SK-N-SH (cell line): ENCODE measurements at regions not wholly inside any gene's neighbourhood (a gene's known extent, or its start where the extent isn't known, plus 50 kb on each side); places are given as distances from the start of the nearest gene placed in this dataset.

ENCODE experiments used
- CTCF ChIA-PET: fragments of 300-600, 350-600 bp; formaldehyde crosslinking; extraction: SDS; loops from one replicate; lab custom pipeline; 2021; lab: Yijun Ruan, JAX
- POLR2A ChIA-PET: fragments of 350-600 bp; sonication (Branson Sonifier 250); formaldehyde crosslinking; extraction: SDS; loops from one replicate; lab custom pipeline; 2020; ENCODE audit warnings: antibody characterized with exemption, inconsistent platforms; lab: Yijun Ruan, JAX
- DNase-seq: peaks from one replicate; pipeline ENCODE4 v3.0.0; 2012
- H2AFZ ChIP-seq: fragments of 200-600 bp; sonication (generic); 2 replicates; pipeline ENCODE4 v1.8.1; 2016; ENCODE audit warnings: antibody characterized with exemption, mild to moderate bottlenecking, low read depth
- H3F3A ChIP-seq: fragments of 200-600 bp; sonication (generic); replicated peaks from 2 replicates; pipeline ENCODE3; 2016; ENCODE audit warnings: antibody characterized with exemption, mild to moderate bottlenecking; ENCODE audit not compliant: insufficient read depth
- H3K27ac ChIP-seq, 2 experiments: fragments of 200-500 bp in 1 of 2; fragments of 200-600 bp in 1 of 2; sonication (Bioruptor generic) in 1 of 2; sonication (generic), shearing (Covaris generic) in 1 of 2; 2 replicates each; pipeline versions ENCODE4 v1.5.1 to v1.6.1; 2014 to 2016; ENCODE audit warnings: low read depth in 2 of 2, inconsistent platforms in 1 of 2, low read length in 1 of 2, mild to moderate bottlenecking in 1 of 2, mixed read lengths in 1 of 2
- H3K27me3 ChIP-seq: fragments of 200-600 bp; sonication (generic), shearing (Covaris generic); 2 replicates; pipeline ENCODE4 v1.6.1; 2016; ENCODE audit warnings: mixed run types; ENCODE audit not compliant: insufficient read depth
- H3K36me3 ChIP-seq, 2 experiments: fragments of 200-500 bp in 1 of 2; fragments of 200-600 bp in 1 of 2; sonication (Bioruptor generic) in 1 of 2; sonication (generic) in 1 of 2; replicated peaks in 1 of 2; 2 replicates each; pipeline versions ENCODE3 to v1.5.1; 2014 to 2016; ENCODE audit warnings: low read length in 1 of 2, mild to moderate bottlenecking in 1 of 2; ENCODE audit not compliant: insufficient read depth in 2 of 2, control insufficient read depth in 1 of 2
- H3K4me1 ChIP-seq, 2 experiments: fragments of 200-500 bp in 1 of 2; fragments of 200-600 bp in 1 of 2; sonication (Bioruptor generic) in 1 of 2; sonication (generic), shearing (Covaris generic) in 1 of 2; 2 replicates each; pipeline versions ENCODE4 v1.5.1 to v1.6.1; 2014 to 2016; ENCODE audit warnings: low read depth in 1 of 2, low read length in 1 of 2, mixed run types in 1 of 2; ENCODE audit not compliant: insufficient read depth in 2 of 2, control insufficient read depth in 1 of 2
- H3K4me2 ChIP-seq: fragments of 200-600 bp; sonication (generic), shearing (Covaris generic); 2 replicates; pipeline ENCODE4 v1.6.1; 2017; ENCODE audit warnings: mixed run types
- H3K4me3 ChIP-seq, 2 experiments: fragments of 200-500 bp in 1 of 2; fragments of 200-600 bp in 1 of 2; sonication (Bioruptor generic) in 1 of 2; sonication (generic), shearing (Covaris generic) in 1 of 2; 2 replicates each; pipeline versions ENCODE4 v1.5.1 to v1.8.1; 2014 to 2016; ENCODE audit warnings: low read depth in 2 of 2, inconsistent platforms in 1 of 2, low read length in 1 of 2, mild to moderate bottlenecking in 1 of 2, mixed read lengths in 1 of 2, moderate library complexity in 1 of 2
- H3K79me2 ChIP-seq: fragments of 200-600 bp; sonication (generic); 2 replicates; pipeline ENCODE4 v1.8.1; 2017; ENCODE audit warnings: mild to moderate bottlenecking; ENCODE audit not compliant: insufficient read depth
- H3K9ac ChIP-seq: fragments of 200-600 bp; sonication (generic); 2 replicates; pipeline ENCODE4 v1.6.1; 2017; ENCODE audit warnings: mixed run types
- H3K9me2 ChIP-seq: fragments of 200-600 bp; sonication (generic); 2 replicates; pipeline ENCODE4 v1.6.1; 2017; ENCODE audit warnings: mixed run types
- H3K9me3 ChIP-seq: fragments of 200-600 bp; sonication (generic); 2 replicates; pipeline ENCODE4 v1.6.1; 2017; ENCODE audit warnings: mixed run types, mild to moderate bottlenecking, moderate library complexity
- H4K20me1 ChIP-seq: fragments of 200-600 bp; sonication (generic); 2 replicates; pipeline ENCODE4 v1.6.1; 2017; ENCODE audit warnings: mild to moderate bottlenecking, mixed run types; ENCODE audit not compliant: insufficient read depth
- CHD2 ChIP-seq: fragments of 150-350 bp; IDR thresholded peaks from 2 replicates; pipeline ENCODE4 v1.6.1; 2018; ENCODE audit warnings: low read length; ENCODE audit not compliant: partially characterized antibody
- EP300 ChIP-seq, 2 experiments: IDR thresholded peaks; 2 replicates each; pipeline versions ENCODE4 v1.4.0 to v1.6.1; 2012; ENCODE audit warnings: borderline replicate concordance in 1 of 2, low read depth in 1 of 2, low read length in 1 of 2
- FOSL2 ChIP-seq: IDR thresholded peaks from 2 replicates; pipeline ENCODE4 v1.4.0; 2012; ENCODE audit warnings: low read depth, mild to moderate bottlenecking, moderate library complexity, borderline replicate concordance
- GATA2 ChIP-seq: sonication (generic); formaldehyde crosslinking; IDR thresholded peaks from 2 replicates; pipeline ENCODE4 v1.5.0; 2020; ENCODE audit warnings: mild to moderate bottlenecking, missing genetic modification reagents
- JUND ChIP-seq: IDR thresholded peaks from 2 replicates; pipeline ENCODE4 v1.4.0; 2012
- MEF2A ChIP-seq: IDR thresholded peaks from 2 replicates; pipeline ENCODE4 v1.4.0; 2012; ENCODE audit warnings: low read depth, borderline replicate concordance
- MXI1 ChIP-seq: IDR thresholded peaks from 2 replicates; pipeline ENCODE4 v1.6.1; 2012; ENCODE audit warnings: mild to moderate bottlenecking, low read depth, low read length, improper control_type of control experiment
- NFIC ChIP-seq: IDR thresholded peaks from 2 replicates; pipeline ENCODE4 v1.4.0; 2012; ENCODE audit warnings: borderline replicate concordance
- POLR2AphosphoS5 ChIP-seq: IDR thresholded peaks from 2 replicates; pipeline ENCODE4 v1.6.1; 2012; ENCODE audit warnings: low read depth, low read length
- RAD21 ChIP-seq: IDR thresholded peaks from 2 replicates; pipeline ENCODE4 v1.6.1; 2012; ENCODE audit warnings: mild to moderate bottlenecking, low read length
- RCOR1 ChIP-seq: fragments of 150-350 bp; IDR thresholded peaks from 2 replicates; pipeline ENCODE4 v1.6.1; 2017; ENCODE audit warnings: antibody characterized with exemption, low read length
- RXRA ChIP-seq: IDR thresholded peaks from 2 replicates; pipeline ENCODE4 v1.4.0; 2012; ENCODE audit warnings: low read depth, mild to moderate bottlenecking, borderline replicate concordance
- SIN3A ChIP-seq: IDR thresholded peaks from 2 replicates; pipeline ENCODE4 v1.6.1; 2012; ENCODE audit warnings: low read depth, mild to moderate bottlenecking, low read length, moderate library complexity, borderline replicate concordance
- SMC3 ChIP-seq: IDR thresholded peaks from 2 replicates; pipeline ENCODE4 v1.6.1; 2012; ENCODE audit warnings: low read depth, low read length, improper control_type of control experiment
- YY1 ChIP-seq: IDR thresholded peaks from 2 replicates; pipeline ENCODE4 v1.4.0; 2012; ENCODE audit warnings: low read depth, mild to moderate bottlenecking
- TF ChIP-seq, protein P1 (sequence below): fragments of 150-350 bp; IDR thresholded peaks from 2 replicates; pipeline ENCODE4 v1.6.1; 2017; ENCODE audit warnings: antibody characterized with exemption, low read length, low read depth, borderline replicate concordance
- TF ChIP-seq, protein P2 (sequence below): IDR thresholded peaks from 2 replicates; pipeline ENCODE4 v1.4.0; 2012; ENCODE audit warnings: low read depth
- TF ChIP-seq, protein P3 (sequence below): IDR thresholded peaks from 2 replicates; pipeline ENCODE4; 2012
- TF ChIP-seq, protein P4 (sequence below): IDR thresholded peaks from 2 replicates; pipeline ENCODE4 v1.6.1; 2012; ENCODE audit warnings: mild to moderate bottlenecking, low read depth, low read length, moderate library complexity
- TF ChIP-seq, protein P5 (sequence below): IDR thresholded peaks from 2 replicates; pipeline ENCODE4 v1.4.0; 2012; ENCODE audit warnings: low read depth, borderline replicate concordance

DNA sequence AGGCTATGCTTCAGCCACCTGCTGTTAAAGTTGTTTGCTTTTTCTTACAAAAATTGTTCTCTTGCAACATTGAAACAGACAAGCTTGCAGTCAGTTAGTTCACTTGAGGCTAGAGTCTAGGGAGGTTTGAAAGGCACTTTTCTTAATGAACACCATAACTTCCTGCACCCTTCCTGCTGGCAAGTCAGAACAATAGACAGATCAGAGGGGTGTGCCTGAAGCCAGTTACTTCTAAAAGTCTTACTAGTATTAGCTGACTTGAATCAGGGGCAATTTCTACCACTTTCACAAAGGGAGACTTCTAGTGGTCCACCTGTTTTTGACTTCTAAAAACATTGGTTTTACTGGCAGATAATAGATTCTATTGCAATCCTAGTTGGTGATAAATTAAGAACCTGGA is 367.4 kb upstream of the CDH20 start:
- no peaks in the 10 kb centered on the region for H4K20me1 ChIP-seq
- H3K9ac ChIP-seq, result no peak overlapping the region
- no peaks in the 10 kb centered on the region for H3K4me1 ChIP-seq
- no peaks in the 10 kb centered on the region for H3K36me3 ChIP-seq
- POLR2A ChIA-PET, result no interaction called here
- H3F3A ChIP-seq, result no peaks in the 10 kb centered on the region
- DNase-seq, result no peak
- H3K27me3 ChIP-seq, result no peaks in the 10 kb centered on the region
- no peak overlapping the region for H3K27ac ChIP-seq
- H3K9me2 ChIP-seq, result no peaks in the 10 kb centered on the region
- no peaks in the 10 kb centered on the region for H3K9me3 ChIP-seq
- H3K4me3 ChIP-seq, result no peak overlapping the region
- TF ChIP-seq RAD21 (no peak), SMC3 (no peak), MEF2A (no peak), YY1 (no peak), RXRA (no peak), RCOR1 (no peak), EP300 (IDR thresholded peaks at IDR 0.05; ENCODE audit: borderline replicate concordance in 1 of 2, low read depth in 1 of 2, low read length in 1 of 2) (no peak), GATA2 (no peak), NFIC (no peak), MXI1 (no peak), SIN3A (no peak), JUND (no peak), POLR2AphosphoS5 (no peak), FOSL2 (no peak), CHD2 (no peak)
- TF ChIP-seq, protein P1, sequence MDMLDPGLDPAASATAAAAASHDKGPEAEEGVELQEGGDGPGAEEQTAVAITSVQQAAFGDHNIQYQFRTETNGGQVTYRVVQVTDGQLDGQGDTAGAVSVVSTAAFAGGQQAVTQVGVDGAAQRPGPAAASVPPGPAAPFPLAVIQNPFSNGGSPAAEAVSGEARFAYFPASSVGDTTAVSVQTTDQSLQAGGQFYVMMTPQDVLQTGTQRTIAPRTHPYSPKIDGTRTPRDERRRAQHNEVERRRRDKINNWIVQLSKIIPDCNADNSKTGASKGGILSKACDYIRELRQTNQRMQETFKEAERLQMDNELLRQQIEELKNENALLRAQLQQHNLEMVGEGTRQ, result no peak
- TF ChIP-seq, protein P2, sequence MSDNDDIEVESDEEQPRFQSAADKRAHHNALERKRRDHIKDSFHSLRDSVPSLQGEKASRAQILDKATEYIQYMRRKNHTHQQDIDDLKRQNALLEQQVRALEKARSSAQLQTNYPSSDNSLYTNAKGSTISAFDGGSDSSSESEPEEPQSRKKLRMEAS, result no peak
- TF ChIP-seq, protein P3, sequence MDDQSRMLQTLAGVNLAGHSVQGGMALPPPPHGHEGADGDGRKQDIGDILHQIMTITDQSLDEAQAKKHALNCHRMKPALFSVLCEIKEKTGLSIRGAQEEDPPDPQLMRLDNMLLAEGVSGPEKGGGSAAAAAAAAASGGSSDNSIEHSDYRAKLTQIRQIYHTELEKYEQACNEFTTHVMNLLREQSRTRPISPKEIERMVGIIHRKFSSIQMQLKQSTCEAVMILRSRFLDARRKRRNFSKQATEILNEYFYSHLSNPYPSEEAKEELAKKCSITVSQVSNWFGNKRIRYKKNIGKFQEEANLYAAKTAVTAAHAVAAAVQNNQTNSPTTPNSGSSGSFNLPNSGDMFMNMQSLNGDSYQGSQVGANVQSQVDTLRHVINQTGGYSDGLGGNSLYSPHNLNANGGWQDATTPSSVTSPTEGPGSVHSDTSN, result no peak
- TF ChIP-seq, protein P4, sequence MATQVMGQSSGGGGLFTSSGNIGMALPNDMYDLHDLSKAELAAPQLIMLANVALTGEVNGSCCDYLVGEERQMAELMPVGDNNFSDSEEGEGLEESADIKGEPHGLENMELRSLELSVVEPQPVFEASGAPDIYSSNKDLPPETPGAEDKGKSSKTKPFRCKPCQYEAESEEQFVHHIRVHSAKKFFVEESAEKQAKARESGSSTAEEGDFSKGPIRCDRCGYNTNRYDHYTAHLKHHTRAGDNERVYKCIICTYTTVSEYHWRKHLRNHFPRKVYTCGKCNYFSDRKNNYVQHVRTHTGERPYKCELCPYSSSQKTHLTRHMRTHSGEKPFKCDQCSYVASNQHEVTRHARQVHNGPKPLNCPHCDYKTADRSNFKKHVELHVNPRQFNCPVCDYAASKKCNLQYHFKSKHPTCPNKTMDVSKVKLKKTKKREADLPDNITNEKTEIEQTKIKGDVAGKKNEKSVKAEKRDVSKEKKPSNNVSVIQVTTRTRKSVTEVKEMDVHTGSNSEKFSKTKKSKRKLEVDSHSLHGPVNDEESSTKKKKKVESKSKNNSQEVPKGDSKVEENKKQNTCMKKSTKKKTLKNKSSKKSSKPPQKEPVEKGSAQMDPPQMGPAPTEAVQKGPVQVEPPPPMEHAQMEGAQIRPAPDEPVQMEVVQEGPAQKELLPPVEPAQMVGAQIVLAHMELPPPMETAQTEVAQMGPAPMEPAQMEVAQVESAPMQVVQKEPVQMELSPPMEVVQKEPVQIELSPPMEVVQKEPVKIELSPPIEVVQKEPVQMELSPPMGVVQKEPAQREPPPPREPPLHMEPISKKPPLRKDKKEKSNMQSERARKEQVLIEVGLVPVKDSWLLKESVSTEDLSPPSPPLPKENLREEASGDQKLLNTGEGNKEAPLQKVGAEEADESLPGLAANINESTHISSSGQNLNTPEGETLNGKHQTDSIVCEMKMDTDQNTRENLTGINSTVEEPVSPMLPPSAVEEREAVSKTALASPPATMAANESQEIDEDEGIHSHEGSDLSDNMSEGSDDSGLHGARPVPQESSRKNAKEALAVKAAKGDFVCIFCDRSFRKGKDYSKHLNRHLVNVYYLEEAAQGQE, result no peak
- TF ChIP-seq, protein P5, sequence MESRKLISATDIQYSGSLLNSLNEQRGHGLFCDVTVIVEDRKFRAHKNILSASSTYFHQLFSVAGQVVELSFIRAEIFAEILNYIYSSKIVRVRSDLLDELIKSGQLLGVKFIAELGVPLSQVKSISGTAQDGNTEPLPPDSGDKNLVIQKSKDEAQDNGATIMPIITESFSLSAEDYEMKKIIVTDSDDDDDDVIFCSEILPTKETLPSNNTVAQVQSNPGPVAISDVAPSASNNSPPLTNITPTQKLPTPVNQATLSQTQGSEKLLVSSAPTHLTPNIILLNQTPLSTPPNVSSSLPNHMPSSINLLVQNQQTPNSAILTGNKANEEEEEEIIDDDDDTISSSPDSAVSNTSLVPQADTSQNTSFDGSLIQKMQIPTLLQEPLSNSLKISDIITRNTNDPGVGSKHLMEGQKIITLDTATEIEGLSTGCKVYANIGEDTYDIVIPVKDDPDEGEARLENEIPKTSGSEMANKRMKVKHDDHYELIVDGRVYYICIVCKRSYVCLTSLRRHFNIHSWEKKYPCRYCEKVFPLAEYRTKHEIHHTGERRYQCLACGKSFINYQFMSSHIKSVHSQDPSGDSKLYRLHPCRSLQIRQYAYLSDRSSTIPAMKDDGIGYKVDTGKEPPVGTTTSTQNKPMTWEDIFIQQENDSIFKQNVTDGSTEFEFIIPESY, result no peak
- H3K4me2 ChIP-seq, result no peak overlapping the region
- CTCF ChIA-PET, result no interaction called here
- H2AFZ ChIP-seq, result no peak overlapping the region
- no peaks in the 10 kb centered on the region for H3K79me2 ChIP-seq
